ENCODE measurements at regions not wholly inside any gene's neighbourhood (a gene's known extent, or its start where the extent isn't known, plus 50 kb on each side); places are given as distances from the start of the nearest gene placed in this dataset.

GRCh38 chr17:72412650-72413076, 291.8 kb downstream of the SOX9 start:
- no peaks in the 10 kb centered on the region for H3K27me3 ChIP-seq (ENCODE audit: control insufficient read depth in 2 of 2, insufficient read depth in 2 of 2, low read length in 2 of 2)
- intact Hi-C loops (cut with micrococcal nuclease): no loop called here
- H3K4me3 ChIP-seq (replicated peaks in 1 of 3; ENCODE audit: low read depth in 2 of 3, low read length in 3 of 3): no peak overlapping the region
- no peak overlapping the region for H2AFZ ChIP-seq (ENCODE audit: insufficient read depth, low read depth, low read length, poor library complexity, severe bottlenecking)
- H3K27me3 Mint-ChIP-seq (ENCODE audit: low read depth in 3 of 3): peaks cover 0 to 1% (median 0%) of the 10 kb centered on the region in 3 donors
- no peak overlapping the region for H3K4me2 ChIP-seq (replicated peaks; ENCODE audit: extremely low read depth, low read length, poor library complexity, severe bottlenecking)
- TF ChIP-seq, protein P1, sequence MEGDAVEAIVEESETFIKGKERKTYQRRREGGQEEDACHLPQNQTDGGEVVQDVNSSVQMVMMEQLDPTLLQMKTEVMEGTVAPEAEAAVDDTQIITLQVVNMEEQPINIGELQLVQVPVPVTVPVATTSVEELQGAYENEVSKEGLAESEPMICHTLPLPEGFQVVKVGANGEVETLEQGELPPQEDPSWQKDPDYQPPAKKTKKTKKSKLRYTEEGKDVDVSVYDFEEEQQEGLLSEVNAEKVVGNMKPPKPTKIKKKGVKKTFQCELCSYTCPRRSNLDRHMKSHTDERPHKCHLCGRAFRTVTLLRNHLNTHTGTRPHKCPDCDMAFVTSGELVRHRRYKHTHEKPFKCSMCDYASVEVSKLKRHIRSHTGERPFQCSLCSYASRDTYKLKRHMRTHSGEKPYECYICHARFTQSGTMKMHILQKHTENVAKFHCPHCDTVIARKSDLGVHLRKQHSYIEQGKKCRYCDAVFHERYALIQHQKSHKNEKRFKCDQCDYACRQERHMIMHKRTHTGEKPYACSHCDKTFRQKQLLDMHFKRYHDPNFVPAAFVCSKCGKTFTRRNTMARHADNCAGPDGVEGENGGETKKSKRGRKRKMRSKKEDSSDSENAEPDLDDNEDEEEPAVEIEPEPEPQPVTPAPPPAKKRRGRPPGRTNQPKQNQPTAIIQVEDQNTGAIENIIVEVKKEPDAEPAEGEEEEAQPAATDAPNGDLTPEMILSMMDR (IDR thresholded peaks at IDR 0.05): no peak
- H3K4me3 Mint-ChIP-seq: no peak overlapping the region
- H3K27ac ChIP-seq (ENCODE audit: low read depth in 1 of 2, low read length in 2 of 2): no peak overlapping the region
- no peaks in the 10 kb centered on the region for H3K36me3 Mint-ChIP-seq
- no peaks in the 10 kb centered on the region for H3K36me3 ChIP-seq (replicated peaks in 1 of 2; ENCODE audit: control insufficient read depth in 1 of 2, insufficient read depth in 2 of 2, low read length in 2 of 2)
- H3K4me1 Mint-ChIP-seq: no peaks in the 10 kb centered on the region
- 100% methylated on average over 1 of the region's 5 CpGs for WGBS (ENCODE audit: insufficient coverage)
- no peak overlapping the region for H3K27ac Mint-ChIP-seq
- no peak for DNase-seq
- H4K20me1 ChIP-seq (ENCODE audit: insufficient read depth, low read length): no peaks in the 10 kb centered on the region
- H3K9me3 Mint-ChIP-seq: peaks cover 15 to 39% (median 26%) of the 10 kb centered on the region in 7 donors
- no peaks in the 10 kb centered on the region for H3K79me2 ChIP-seq (ENCODE audit: insufficient read depth, low read length)
- no peak overlapping the region for H3K9ac ChIP-seq (ENCODE audit: insufficient read depth, low read length, poor library complexity, severe bottlenecking)
- H3K4me1 ChIP-seq (ENCODE audit: control insufficient read depth in 1 of 2, insufficient read depth in 2 of 2, low read length in 2 of 2): no peaks in the 10 kb centered on the region
- peaks cover 25 to 26% of the 10 kb centered on the region in 2 donors for H3K9me3 ChIP-seq (replicated peaks in 1 of 2; ENCODE audit: control insufficient read depth in 1 of 2, insufficient read depth in 1 of 2, low read length in 2 of 2)

DNA sequence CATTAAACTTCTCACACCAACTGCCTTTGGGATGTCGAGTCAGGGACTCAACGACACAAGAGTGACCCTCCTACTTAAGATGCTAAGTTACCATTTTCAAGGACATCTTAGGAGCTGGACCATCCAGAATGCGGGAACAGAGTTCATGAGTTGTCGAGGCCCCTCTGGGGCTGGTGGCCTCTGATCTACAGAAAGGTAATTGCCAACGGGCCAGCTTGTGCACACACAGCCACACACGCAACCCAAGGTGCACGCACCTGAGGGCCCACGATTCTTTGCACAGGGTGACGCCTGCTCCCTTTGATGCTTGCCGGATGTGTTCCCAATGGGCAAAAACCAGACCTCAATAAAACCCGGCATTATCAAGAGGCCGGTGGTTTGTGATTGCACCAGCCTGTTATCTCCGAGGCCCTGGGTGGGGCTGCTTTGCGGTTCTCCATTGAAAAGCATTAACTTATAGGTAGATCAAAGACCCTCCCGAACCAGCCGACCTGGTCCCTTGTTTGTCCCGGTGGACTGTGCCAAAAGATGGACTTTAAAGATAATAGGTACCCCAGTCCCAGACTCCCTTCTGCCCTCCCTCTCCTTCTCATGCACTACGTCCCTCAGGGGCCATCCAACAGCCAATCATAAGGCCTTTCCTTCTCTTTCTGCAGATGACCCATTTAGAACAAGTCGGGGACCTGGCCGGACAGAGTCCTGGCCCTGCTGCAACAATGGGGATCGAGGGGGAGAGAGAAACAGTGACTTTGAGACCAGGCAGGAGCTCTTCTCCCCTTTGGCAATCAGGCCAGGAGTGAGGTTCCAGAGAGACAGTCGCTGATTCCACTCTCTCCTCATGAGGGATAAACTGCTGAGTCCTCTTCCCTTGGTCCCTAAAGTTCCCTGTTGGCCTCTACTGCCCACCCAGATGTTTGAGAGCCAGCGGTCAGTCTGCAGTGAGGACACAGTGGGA, 292.5 kb downstream of the SOX9 start:
- Histone ChIP-seq H2AFZ (ENCODE audit: insufficient read depth, low read depth, low read length, poor library complexity, severe bottlenecking) (no peak overlapping the region), H3K9me3 (replicated peaks in 1 of 2; ENCODE audit: control insufficient read depth in 1 of 2, insufficient read depth in 1 of 2, low read length in 2 of 2) (peaks cover 31 to 33% of the 10 kb centered on the region in 2 donors), H3K4me2 (replicated peaks; ENCODE audit: extremely low read depth, low read length, poor library complexity, severe bottlenecking) (no peak overlapping the region), H4K20me1 (ENCODE audit: insufficient read depth, low read length) (no peaks in the 10 kb centered on the region), H3K27ac (ENCODE audit: low read depth in 1 of 2, low read length in 2 of 2) (no peak overlapping the region), H3K36me3 (replicated peaks in 1 of 2; ENCODE audit: control insufficient read depth in 1 of 2, insufficient read depth in 2 of 2, low read length in 2 of 2) (no peaks in the 10 kb centered on the region), H3K79me2 (ENCODE audit: insufficient read depth, low read length) (no peaks in the 10 kb centered on the region), H3K4me1 (ENCODE audit: control insufficient read depth in 1 of 2, insufficient read depth in 2 of 2, low read length in 2 of 2) (no peaks in the 10 kb centered on the region), H3K9ac (ENCODE audit: insufficient read depth, low read length, poor library complexity, severe bottlenecking) (no peak overlapping the region), H3K27me3 (ENCODE audit: control insufficient read depth in 2 of 2, insufficient read depth in 2 of 2, low read length in 2 of 2) (no peaks in the 10 kb centered on the region), H3K4me3 (replicated peaks in 1 of 3; ENCODE audit: low read depth in 2 of 3, low read length in 3 of 3) (no peak overlapping the region)
- H3K4me3 Mint-ChIP-seq: no peak overlapping the region
- H3K27ac Mint-ChIP-seq: no peak overlapping the region
- H3K27me3 Mint-ChIP-seq (ENCODE audit: low read depth in 3 of 3): peaks cover 0 to 1% (median 0%) of the 10 kb centered on the region in 3 donors
- no peak for DNase-seq
- intact Hi-C loops (cut with micrococcal nuclease): no loop called here
- no peaks in the 10 kb centered on the region for H3K36me3 Mint-ChIP-seq
- TF ChIP-seq, protein P1 (IDR thresholded peaks at IDR 0.05): no peak
- H3K9me3 Mint-ChIP-seq: peaks cover 18 to 40% (median 28%) of the 10 kb centered on the region in 7 donors
- WGBS (ENCODE audit: insufficient coverage): 84% methylated on average over 20 of the region's 23 CpGs
- H3K4me1 Mint-ChIP-seq: no peaks in the 10 kb centered on the region
